HL-60/S4 treated with retinoic acid at 250 ng/mL for 4 days and 3 days (cell line): ENCODE measurements at regions not wholly inside any gene's neighbourhood (a gene's known extent, or its start where the extent isn't known, plus 50 kb on each side); places are given as distances from the start of the nearest gene placed in this dataset.

Source experiments
- in situ Hi-C: fragments of 300-500 bp; cut with MboI; formaldehyde crosslinking; loops from 2 replicates; pipeline ENCODE4 v1.7.0; 2022; ENCODE audit warnings: low sequenced_read_pairs

DNA sequence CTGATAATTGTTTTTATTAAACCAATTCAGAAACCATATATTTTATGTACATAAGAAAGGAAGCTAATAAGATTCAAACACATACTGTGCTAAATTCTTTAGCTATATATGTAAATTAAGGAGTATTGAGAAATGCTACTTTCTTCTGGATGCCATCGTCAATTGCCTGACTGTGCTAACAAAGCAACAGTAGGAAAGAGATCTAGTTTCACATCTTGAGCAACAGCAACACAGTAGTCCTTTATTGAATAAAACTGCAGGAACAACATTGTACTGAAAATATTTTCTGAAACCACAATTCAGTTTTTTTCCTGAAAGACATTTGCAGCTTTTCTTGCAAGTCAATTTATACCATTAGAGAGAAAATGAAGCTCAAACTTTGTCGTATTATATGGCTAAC is 1404.9 kb upstream of the SLC39A10 start:
- in situ Hi-C loops = no loop called here

DNA sequence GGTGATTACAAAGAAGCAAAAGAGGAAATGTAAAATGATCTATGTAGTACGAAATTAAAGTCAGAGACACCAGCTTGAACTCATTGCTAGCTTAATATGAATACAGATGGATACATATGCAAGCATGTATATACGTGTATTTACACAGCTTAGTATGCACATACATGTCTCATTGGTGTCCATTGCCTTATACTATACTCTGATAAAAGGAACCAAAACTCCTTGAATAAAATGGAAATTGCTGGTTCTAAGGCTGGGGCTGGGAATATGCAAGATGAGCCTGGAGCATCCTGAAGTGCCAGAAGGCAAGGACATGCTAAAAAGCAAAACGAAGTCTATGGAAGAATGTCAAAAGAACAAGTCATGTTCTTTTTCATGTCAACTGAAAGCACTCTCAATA is 1424.4 kb upstream of the SLC39A10 start:
- in situ Hi-C loops = no loop called here

DNA sequence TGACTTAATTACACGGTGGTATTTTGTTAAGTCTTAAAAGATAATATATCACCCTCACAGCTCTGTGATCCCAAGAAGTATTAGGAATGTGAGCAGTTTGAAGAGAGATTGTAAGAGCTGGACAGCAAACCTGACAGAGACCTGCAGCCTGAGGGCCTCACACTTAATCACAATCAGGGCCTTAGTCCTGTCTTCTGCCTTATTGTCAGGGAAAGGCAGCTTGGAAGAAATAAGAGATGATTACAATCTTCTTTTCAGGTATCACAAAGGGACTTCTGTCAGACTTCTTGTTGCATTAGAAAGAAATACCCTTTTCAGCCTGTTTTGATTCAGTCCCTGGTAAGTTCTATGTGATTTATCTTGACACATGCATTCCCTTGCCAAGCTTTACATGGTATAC is 1433.8 kb upstream of the SLC39A10 start:
- in situ Hi-C loops = no loop called here

DNA sequence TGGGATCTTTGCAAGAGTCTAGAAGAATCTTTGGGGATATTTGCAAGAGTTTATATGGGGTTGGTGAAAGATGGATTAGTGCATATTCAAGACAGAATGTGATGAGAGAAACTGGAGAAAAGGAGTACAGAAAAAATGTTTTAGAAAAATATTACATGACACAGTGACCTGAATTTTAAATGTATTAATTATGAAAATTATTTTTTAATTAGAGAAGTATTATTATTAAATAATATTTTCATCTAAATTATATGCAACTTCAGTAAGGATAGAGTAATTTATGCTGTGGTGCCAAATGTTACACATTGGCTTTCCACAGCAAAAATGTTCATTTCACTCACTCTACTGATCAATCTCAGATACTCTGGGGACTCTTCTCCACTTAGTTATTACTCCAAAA is 1442.8 kb upstream of the SLC39A10 start:
- in situ Hi-C loops = no loop called here

DNA sequence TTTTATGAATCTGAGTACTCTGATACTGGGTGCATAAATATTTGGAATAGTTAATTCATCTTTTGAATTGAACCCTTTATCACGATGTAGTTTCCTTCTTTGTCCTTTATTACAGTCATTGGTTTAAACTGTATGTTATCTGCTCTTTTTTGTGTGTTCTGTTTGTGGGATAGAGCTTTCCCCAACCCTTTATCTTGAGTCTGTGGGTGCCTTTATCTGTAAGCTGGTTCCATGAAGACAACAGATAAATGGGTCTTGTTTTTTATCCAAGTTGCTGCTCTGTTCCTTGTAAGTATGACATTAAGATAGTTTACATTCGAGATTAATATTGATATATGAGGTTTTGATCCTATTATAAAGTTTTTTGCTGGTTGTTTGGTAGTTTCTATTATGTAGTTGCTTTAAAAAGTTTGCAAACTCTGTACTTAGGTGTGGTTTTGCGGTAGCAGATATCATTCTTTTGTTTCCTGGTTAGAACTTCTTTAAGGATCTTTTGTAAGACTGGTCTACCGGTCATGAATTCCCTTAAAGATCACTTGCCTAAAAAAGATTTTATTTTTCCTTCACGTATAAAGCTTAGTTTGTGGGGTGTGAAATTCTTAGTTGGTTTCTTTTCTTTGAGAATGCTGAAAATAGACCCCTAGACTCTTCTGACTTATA is 1451.3 kb upstream of the SLC39A10 start:
- in situ Hi-C loops = no loop called here

DNA sequence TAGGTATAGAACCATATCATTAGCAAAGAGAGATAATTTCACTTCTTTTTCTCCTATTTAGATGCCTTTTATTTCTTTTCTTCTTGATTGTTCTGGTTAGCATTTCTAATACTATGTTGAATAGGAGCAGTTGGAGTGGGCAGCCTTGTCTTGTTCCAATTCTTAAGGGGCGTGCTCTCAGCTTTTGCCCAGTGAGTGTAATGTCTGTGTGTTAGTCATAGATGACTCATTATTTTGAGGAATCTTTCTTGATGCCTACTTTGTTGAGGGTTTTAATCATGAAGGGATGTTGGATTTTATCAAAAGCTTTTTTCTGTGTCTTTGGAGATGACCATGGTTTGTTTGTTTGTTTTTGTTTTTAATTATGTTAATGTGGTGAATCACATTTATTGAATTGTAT is 1453.1 kb upstream of the SLC39A10 start:
- in situ Hi-C loops = no loop called here

DNA sequence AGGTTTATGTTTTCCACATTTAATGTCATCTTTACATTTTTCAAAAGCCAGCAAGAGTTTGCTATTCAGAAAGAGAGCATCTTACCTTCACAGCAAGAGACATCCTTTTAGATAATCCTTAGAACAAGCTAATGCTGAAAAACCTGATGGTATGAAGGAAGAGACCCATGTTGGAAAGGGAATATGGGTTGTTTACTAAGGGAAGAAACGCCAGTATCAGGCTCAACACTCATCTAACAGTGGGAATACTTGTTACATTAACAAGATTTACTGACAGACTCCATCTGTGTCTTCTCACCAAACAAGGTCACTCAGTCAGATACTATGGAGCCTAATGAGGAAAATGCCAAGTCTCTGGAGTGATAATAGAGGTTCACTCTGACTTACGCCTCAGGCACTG is 1474.1 kb upstream of the SLC39A10 start:
- in situ Hi-C loops = no loop called here

DNA sequence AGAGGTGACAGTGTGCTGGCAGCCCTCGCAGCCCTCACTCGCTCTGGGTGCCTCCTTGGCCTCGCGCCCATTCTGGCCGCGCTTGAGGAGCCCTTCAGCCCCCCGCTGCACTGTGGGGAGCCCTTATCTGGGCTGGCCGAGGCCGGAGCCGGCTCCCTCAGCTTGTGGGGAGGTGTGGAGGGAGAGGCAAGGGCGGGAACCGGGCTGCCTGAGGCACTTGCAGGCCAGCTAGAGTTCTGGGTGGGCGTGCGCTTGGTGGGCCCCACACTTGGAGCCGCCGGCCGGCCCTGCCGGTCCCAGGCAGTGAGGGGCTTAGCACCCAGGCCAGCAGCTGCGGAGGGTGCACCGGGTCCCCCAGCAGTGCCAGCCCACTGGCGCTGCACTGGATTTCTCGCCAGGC is 1480.9 kb upstream of the SLC39A10 start:
- in situ Hi-C loops = no loop called here

DNA sequence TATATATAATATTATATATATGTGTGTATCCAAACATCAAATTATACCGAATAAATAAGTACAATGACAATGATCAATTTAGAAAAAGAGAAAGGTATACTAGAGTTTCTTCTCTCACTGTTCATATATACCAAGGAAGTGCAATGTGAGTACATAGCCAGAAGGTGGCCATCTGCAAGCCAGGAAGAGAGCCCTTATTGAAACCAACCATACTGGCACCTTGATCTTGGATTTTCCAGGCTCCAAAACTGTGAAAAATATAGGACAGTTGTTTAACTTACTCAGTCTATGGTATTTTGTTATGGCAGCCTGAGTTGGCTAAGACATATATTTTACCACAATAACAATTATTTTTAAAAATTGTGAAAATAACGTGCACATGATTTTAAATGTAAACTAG is 1490.2 kb upstream of the SLC39A10 start:
- in situ Hi-C loops = no loop called here

DNA sequence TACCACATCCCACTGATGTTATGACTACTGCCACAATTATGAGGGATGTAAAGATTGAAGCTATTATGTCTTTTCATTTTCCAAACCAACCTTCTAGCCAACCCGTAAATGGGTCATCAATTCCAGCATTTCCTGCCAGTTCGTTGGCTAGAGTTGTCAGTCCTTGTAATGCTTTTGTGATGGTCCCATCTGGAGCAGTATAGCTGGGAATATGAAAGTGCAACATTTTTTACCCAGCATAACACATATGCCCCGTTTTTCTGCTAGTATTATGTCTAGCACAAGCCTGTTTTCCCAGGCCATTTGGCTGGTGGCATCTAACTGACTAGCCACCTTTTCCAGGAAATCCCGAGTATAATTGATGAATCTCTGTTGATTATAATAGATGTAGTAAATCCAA is 1501.6 kb upstream of the SLC39A10 start:
- in situ Hi-C loops = no loop called here

DNA sequence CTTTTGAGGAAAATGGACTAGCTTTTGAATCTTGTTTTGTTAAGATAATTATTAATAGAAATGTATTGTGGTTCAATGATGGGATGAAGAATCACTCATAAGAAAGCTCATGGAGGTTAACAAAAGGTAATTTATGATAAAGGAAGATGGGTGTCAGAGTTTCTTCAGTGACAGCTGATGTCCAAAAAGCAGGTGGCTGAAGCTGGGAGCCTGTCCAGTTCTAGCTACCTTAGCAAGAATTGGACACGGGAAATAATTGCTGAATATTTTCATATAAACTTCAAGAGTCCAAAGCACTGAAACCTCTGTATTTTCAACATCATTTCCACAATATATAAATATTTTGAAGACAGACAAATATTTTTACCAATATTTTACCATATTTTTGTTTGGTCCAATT is 1505.8 kb upstream of the SLC39A10 start:
- in situ Hi-C loops = no loop called here

DNA sequence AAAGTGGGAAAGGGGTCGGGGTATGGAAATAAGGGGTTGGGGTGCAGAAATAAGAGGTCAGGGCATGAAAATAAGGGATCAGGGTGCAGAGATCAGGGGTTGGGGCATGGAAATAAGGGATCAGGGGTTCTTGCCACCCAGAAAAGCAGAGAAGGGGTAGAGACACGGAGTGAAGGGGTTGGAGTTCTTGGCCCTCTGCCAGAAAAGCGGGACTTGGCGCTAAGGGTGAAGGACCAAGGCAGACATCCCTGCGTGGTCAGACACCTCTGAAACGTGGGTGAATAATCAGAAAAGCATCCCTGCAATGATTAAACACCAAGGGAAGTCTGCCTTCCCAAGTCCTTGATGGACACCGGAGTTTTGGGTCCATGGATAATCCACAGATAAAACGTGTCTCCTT is 1521.6 kb upstream of the SLC39A10 start:
- in situ Hi-C loops = no loop called here

DNA sequence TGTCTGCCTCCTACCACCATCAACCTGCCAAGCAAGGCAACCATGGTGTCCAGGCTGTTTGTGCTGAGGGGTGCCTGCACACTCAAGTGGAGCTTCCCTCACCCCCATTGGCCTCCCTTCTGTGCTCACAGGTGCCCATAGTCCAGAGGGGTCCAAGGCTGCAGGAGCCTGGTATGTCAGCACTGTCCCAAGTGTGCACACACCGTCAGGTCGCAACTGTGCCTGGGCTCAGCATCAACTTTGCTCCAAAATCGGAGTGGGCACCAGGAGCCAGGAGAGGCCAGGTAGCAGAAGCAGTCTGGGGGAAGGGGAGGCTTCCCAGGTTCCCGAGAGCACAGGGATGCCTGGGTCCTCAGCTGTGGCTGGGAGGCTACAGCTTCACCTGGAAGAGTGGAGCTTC is 1528.2 kb upstream of the SLC39A10 start:
- in situ Hi-C loops = no loop called here

DNA sequence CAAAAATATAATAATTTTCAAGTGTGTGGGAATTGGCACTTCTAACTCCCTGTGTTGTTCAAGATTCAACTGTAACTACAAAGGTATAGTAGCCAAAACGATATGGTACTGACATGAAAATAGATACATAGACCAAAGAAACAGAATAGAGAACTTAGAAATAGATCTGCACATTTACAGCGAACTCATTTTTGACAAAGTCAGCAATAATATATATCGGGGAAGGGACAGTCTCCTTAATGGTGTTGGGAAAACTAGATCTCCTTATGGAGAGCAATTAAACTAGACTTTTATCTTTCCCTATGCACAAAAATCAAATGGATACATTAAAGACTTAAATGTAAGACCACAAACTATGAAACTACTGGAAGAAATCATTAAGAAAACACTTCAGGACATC is 1530.6 kb upstream of the SLC39A10 start:
- in situ Hi-C loops = no loop called here

DNA sequence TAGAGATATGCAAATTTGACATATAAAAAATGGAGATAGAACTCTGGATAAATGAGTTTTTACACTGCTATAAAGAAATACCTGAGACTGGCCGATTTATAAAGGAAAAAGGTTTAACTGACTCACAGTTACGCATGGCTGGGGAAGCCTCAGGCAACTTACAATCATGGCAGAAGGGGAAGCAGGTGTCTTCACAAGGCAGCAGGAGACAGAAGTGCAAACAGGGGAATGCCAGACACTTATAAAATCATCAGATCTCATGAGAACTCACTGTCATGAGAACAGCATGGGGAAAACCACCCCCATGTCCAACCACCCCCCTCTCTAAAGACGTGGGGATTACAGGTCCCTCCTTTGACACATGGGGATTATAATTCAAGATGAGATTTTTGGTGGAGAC is 1540.2 kb upstream of the SLC39A10 start:
- in situ Hi-C loops = no loop called here

DNA sequence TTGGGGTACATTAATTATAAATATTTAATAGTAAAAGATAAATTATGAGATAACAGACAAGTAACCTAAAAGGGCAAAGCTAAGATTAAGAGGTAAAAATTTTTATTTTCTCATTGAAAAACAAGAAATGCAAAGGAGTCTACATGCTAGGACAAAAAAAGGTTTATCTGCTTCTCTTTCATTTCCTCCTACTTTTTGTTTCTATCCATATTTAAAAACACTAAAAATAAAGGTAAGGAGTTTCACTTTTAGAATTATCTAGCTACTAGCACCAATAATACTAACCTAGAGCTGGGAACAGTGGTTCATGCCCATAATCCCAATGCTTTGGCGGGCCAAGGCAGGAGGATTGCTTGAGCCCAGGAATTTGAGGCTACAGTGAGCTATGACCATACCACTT is 1551.7 kb upstream of the SLC39A10 start:
- in situ Hi-C loops = no loop called here

DNA sequence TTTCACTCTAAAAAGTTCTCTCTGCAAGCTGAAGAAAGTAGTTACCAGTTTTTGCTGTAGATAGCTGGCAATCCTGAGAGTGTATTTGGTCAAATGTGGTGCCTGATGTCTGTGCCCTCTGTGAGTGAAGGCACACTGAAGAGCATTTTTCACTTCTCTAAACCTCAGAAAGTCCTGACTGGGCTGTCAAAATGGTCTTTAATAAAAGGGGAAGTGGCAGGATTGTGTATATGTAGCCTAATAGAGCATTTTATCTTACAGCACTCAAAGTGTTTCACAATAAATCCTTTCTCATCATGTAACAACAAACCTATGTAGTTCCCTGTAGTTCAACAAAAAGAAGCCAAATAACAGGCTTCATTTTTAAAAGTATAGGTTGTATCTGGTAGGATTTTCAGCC is 1552.3 kb upstream of the SLC39A10 start:
- in situ Hi-C loops = no loop called here

DNA sequence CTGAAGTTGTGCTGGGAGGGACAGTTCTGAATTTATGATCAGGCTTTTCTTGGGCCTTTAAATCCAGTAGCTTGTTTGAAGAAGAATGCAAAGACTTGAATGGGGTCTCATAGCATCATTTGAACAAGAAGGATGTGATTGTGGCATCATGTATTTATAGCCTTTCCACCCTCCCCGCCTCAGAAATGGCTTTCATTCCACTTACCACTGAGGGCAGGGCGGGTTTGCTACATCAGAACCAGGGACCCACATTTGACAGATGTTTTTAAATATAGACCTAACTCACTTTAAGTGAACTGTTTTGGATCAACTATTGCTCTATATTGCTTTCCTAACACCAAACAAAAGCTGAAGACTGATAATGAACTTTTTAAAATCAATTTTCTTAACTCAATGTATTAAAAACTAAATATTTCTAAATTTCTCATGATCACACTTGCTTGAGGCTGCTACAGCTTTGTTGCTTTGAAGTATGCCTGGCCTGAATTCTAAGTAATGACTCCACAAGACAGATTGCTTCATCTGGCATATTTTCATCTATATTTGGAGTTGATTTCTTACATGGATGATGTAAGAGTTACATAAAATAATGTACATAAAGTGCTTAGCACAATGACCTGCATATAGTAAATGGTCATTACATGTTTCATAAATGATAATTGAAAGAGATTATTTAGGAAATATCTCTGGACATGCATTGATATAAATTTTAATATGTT is 1552.9 kb upstream of the SLC39A10 start:
- in situ Hi-C loops = no loop called here

DNA sequence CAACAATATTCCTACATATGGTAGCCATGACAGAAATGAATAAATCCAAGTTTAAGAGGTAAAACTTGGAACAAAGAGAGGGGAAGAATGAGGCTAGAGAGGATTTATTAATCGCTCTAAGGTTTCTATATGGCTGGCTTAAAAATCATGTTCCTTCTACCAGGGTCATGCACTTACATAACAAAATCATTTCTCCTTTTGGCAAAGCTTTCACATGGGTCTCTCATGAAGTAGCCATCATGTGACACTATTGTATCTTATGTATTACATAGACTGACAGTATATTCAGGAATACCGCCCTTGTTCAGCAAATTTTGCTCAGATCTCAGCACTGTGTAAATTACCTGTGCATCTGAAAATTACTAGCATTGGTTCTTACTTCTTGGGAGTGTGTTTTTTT is 1554.5 kb upstream of the SLC39A10 start:
- in situ Hi-C loops = no loop called here

DNA sequence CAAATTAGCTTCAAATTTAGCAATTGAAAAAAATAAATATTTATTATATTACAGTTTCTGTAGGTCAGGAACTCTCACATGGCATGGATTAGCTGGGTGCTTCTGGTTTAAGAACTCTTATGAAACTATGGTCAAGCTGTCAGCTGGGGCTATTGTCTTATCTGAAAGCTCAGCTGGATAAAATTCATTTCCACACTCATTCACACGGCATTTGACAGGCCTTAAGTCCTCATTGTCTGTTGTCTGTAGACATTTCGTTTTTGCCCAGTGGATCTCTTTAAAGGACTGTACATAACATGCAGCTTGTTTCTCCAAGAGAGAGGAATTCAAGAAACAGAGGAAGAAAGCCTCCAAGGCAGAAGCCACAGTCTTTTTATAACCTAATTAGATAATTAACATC is 1556.8 kb upstream of the SLC39A10 start:
- in situ Hi-C loops = no loop called here

DNA sequence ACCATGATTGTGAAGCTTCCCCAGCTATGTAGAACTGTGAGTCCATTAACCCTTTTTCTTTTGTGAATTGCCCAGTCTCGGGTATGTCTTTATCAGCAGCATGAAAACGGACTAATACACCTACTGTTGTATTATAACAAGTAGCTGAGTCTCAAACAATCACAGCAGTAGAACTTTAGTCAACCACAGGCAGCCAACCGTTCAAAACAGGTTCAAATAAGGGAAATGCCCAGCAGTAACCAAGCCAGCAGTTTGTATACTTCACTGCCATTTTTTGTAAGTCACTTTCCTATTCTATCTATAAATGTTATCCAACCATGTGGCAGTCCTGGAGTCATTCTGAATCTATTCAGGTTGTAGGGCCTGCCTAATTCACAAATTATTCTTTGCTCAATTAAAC is 1560.6 kb upstream of the SLC39A10 start:
- in situ Hi-C loops = no loop called here

DNA sequence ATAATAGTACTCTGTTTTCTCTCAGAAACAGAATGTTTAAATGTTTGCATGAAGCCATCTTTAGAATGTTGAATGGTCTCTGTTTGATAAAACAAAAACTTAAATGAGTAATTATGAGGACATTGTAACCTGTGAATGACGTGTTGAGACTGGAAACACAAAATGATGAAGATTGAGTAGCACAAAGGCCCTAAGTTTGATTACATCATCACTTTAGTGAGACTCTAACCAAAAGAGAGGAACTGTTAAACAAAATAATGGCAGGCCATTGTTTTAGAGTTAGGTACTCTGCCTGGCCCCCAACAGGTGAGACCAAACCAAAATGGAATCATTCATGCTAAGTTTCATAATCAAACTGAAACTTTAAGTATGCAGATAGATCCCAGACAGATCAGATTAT is 1561.7 kb upstream of the SLC39A10 start:
- in situ Hi-C loops = no loop called here
